CD4-positive, alpha-beta T cell treated with Interleukin-1 beta for 1 hour (primary cell): ENCODE measurements at regions not wholly inside any gene's neighbourhood (a gene's known extent, or its start where the extent isn't known, plus 50 kb on each side); places are given as distances from the start of the nearest gene placed in this dataset.

Experiments
- DNase-seq, 2 donors: peaks; one replicate each; pipeline ENCODE4 v3.0.0-alpha.2; 2020 to 2022

DNA sequence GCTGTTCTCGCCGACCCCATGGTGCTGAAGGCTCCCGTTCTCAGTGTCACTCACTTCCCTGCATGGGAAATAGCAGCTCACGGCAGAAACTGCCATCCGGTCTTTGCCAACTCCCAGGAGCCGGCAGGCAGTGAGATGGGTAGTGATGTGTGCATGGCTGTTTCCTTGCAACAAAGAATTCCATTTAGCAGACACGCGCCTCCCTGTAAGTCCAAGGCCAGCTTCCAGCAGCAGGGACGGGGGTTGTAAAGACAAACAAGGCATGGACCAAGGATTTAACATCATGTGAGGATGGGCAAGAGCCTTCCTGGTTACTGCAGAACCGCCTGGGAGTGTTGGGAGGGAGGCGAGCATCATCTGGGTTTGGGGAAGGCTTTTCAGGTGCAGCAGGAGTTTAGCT, 273.1 kb downstream of the GLRX3 start:
- DNase-seq, result no peak

DNA sequence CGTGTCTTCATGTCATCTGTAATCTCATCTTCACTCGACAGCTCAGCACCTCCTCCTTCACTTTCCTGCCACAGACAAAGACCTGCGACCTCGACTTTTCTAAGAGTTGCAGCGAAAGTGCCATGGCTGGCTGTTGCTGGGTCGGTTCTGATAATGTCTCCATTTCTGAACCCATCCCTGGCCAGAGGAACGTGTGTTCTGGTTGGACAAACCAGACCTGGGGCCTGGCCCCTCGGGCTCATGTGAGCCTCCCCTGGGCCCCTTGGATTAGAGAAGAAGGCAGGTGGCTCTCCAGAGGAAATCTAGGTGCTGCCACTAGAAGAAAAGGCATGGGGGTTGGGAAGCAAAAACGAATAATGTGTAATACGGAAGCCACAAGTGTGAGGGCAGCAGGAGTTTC, 273.7 kb downstream of the GLRX3 start:
- no peak for DNase-seq

DNA sequence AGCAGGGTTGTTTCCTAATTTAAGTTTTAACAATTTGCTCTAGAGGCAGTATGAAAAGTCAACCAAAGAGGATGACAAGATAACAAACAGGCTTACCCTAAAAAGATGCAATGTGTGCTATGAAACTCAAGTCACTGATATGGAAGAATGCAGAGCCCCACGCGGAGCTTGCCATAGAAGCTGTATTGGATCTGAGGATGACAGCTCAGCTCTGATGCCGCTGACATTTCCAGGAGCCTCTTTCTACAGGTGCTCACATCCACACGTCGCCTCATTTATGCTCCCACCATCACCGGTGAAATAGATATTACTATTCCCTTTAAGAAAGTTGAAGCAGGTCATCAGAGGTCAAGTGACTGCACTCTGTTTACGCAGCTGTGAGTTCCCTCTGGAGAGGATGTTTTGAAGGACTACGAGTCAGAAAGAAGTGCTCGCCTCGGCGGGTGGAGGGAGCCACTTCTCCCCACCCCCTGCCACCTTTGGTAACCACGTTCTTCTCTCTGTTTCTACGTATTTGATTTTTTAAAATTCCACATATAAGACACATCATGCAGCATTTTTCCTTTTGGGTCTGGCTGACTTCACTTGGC, 275.4 kb downstream of the GLRX3 start:
- DNase-seq, result no peak

DNA sequence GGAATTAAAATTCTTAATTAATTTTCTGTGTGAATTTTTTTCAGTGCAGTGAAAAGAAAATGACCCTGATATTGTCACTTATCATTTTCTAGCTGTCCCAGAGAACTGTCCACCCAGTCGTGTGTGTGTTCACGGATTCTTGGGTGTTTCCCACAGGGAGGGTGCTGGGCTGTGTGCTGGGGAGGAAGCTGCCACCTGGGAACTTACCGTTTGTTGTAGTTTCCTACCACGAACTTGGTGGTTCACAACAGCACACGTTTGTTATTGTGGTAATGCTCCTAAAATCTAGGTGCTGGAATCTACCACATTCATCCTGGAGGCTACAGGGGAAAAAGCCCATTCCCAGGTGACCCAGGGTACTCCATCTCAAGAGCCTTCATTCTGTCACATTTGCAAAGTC, 276.1 kb downstream of the GLRX3 start:
- DNase-seq, result no peak

DNA sequence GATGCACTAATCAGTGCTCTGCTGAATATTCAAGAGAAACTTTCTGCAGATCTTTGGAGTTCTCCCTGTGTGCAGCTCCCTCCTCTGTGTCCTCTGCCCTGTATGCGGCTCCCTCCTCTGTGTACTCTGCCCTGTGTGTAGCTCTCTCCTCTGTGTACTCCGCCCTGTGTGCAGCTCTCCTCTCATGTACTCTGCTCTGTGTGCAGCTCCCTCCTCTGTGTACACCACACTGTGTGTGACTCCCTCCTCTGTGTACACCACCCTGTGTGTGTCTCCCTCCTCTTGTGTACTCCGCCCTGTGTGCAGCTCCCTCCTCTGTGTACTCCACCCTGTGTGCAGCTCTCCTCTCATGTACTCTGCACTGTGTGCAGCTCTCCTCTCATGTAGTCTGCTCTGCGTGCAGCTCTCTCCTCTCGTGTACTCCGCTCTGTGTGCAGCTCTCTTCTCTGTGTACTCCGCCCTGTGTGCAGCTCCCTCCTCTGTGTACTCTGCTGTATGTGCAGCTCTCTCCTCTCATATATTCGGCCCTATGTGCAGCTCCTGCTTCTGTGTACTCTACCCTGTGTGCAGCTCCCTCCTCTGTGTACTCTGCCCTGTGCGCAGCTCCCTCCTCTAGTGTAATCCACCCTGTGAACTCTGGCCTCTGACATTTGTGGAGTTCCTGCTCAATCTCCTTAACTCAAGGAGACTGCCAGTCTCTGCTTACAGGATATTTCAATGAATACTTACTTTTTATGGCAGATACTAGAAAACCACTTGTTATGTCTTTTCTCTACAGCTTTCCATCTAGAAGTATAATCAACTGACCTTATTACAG, 280.4 kb downstream of the GLRX3 start:
- no peak for DNase-seq

DNA sequence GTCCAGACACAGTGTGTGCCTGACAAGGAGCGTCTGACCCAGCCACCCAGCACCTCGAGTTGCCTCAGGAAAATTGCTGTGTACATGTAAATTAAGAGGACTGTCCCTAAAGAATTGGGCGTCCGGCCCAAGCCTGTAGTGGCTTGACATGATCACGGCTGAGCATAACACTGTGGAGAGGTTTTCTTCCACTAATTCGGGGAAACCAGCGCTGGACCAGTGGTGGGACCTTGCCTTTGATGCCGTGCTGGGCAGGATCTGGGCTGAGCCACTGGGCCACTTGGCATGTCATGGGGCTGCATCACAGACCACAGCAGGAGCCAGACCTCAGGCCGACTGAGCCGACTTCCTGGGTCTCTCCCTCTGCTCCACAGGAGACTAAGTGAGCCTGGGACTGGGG, 282.5 kb downstream of the GLRX3 start:
- DNase-seq, result no peak

DNA sequence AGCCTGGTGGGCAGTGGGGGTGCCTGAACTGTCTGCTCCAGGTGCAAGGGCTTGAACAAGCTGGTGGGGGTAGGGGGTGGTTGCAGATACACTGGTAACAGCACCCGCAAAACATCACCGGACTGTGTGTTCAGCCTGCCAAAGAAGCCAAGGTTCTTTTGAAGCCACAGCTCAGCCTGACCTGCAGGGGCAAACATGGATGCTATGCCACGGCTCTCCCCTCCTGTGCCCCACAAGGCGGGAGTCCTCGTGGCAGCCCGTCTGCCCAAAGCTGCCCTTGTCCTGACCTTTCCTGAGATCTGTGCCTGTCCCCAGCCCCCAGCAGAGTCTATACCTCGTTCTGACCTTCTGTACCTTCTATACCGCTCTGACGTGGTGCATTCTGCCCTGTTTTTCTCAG, 285.7 kb downstream of the GLRX3 start:
- no peak for DNase-seq

DNA sequence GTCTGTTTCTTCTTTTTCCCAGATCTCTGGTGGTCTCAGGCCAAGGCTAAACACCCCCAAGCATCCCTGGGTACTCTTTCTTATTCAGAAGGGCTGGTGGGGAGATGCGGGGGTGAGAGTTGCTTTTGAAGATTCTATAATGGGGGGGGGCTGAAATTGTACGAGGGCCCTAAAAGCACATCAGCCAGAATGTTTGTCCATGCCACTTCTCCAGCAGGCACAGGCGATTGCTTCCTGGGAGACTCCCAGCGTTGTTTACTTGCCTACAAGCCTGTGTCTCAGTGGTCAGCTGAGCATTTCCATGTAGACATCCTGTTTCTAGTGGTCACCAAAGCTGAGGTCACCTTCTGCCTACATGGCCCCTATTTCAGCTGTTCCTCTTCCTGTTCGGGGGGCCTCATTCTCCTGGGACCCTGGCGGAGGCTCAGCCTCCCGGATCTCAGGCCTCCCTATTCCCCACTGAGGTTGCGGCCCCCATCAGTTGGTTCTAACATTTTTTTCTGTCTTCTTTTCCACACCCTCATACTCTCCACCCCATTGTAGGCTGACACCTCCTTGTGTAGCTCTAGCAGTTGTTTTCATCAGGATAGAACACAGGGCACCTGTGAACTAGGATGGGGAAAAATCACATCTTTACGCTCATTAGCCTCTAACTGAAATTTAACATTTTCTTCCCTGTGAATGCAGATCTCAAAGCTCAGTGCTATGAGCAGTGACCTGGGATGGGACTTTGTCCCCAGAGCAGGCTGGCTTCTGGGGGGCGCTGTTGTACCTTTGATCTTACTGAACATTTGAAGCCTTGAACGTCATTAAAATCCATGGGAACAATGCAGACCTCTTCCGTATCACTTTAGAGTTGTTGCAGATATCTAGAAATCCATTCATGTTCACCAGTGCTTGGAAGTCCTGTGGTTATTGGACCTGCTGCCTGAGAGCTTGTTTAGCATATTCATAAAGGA, 286.5 kb downstream of the GLRX3 start:
- no peak for DNase-seq

DNA sequence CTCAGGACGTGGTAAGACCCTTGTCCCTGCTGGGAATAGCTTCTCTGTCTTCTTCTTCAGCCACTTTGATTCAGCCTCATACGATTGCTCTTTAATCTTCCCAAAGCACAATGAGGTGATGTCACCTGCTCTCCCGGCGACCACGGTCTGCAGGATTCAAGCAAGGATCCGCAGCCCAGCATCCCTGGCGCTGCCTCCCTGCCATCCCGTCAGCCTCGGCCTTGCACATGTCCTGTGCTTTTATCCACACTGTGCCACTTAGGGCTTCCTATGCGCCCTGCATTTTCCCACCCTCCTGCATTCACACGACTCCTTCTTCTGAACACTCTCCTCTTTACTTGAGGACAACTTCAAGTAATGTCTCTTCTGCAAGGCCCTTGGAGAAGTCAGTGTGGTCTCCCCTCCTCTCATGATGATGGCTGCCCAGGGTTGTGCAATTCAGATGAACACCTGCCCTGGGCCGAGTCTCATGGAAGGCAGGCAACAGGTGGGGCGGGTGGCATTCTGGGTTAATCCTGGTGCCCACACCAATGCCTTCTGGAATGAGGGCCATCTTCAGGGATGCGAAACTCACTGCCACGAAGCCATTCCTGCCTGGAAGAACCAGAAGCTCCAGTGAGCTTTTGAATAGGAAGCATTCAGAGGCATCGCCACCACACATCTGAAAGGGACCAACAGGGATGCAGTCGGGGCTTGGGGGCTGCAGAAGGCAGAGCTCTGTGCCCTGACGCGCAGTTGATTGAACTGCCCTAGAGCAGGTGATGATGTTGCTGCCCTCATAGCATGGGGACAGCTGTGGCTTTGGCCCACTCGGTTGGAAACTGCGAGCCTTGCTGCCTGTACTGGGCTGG, 287.5 kb downstream of the GLRX3 start:
- DNase-seq, result no peak

DNA sequence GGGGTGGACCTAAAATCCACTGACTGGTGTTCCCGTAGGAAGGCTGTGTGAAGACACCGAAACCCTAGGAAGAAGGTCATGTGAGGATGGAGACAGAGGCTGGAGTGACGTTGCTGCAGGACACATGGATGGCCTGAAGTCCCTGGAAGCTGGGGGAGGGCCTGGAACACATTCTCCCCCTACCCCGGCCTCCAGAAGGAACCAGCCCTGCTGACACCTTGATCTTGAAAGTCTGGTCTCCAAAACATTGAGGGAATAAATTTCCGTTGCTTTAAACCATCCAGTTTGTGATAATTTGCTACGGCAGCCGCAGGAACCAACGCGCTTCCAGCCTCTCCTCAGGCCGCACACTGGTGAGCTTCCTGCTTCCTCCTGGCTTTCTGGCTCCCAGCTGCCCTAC, 288.2 kb downstream of the GLRX3 start:
- no peak for DNase-seq

DNA sequence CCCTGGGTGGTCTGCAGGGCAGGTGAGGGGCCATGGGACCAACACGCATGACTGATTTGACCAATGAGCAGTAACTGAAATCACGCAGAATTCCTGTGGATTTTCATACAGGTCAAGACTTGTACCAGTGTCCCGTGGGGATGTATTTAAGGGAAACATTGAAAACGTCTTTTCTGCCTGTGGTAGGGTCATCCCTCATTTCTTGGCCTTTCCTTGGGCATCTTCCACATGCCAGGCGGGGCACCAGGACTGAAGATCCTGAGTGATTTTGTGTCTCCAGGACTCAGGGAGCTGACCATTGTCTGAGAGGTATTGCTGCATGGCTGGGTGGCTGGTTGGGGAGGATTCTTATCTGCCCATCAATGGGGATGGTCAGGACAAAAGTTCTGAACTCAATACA, 289.0 kb downstream of the GLRX3 start:
- no peak for DNase-seq

DNA sequence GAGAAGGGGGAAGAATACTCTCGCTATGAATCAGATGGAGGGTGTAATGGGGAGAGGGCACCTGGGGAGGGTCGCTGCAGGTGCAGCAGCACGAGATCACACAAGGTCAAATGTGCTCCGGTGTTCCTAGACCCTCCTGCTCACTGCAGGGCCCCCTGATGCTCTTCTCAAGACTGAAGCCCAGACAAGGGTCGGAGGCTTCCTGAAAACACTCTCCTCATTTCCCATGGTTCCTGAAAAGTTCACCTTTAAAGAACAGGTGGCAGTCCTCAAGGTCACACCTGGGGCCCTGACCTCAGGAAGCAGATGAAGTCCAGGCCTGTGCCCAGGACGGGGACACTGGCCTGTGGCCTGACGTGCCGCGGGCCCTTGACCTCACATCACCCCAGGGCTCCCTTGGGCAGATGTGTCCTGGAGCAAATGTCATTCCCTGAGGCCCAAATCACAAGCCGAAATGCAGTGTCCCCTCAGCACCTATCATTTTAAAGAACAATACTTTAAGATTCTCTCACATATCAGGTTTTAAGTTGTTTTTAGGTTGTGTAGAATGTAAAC, 289.8 kb downstream of the GLRX3 start:
- no peak for DNase-seq

DNA sequence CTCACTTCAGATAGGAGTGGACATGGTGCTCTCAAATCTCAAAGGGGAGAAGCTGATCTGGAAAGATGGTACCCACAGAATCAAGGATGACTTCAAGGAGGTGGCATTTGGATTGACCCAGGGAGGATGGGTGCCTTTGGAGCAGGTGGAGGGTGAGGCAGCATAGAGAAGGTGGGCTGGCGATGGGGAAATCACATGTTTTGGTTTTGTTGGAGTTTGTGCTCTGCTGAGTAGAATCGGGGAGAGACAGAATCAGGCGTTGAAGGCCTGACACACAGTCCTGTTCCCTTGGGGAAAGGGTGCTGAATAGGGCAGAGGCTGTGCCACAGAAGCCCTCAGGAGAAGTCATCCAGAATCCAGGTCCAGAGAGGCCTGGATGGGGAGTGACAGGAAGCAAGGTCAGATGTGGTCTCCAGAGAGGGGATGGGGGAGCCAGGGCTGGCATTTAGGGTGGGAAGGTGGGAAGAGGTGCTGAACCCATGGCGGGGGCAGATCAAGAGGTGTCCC, 291.1 kb downstream of the GLRX3 start:
- DNase-seq, result no peak

DNA sequence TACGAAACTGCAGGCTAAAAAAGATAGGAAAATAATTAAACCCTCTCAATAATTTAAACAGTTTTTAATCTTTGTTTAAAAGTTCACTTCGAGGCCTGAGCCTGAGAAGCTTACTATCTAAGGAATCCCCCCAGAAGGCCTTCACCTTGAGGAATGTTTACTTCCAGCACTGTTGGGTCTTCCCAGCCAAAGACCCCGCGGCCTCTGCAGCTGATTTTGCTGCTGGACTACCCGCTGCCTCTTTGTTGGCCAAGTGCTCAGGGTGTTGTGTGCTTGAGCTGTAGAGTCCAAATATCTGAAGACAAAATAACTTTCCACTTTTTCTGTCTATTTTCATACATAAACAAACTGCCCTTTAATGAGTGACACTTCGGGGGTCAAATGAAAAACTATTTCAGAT, 292.7 kb downstream of the GLRX3 start:
- no peak for DNase-seq

DNA sequence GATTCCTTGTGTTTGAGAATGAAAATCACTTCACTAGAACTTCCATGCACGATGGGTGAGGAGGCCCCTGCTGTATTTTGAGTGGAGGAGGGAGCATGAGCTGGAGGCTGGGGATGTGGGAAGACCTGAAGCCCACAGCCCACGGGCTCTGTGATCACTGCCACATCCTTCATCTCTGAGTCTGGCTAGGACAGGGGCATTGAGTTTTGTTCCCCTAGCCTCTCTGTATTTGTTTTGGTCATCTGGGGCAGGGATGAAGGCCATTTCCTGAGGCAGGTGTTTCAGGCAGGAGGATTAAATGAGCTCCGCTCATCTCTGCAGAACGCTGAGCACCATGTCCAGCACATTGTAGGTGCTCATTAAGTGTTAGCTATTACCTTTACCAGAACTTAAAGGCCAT, 293.6 kb downstream of the GLRX3 start:
- no peak for DNase-seq

DNA sequence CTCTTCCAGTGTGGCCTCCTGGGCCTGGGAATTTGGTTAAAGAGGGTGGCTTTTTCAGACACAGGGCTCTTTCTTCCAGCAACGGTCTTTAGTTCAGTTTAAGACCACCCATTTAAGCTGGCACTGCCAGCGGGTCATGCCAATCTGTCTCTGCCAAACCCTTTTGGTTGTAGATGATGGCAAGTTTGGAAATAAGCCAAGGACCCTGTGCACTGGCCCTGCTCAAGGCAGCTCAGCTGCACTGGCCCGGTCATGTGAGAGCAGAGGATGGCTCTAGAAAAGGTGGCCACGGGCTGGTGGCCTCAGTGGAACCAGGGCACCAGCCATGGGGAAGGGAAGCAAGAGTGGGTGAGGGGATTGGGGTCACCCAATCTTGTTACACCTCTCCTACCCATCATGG, 294.1 kb downstream of the GLRX3 start:
- DNase-seq, result no peak

DNA sequence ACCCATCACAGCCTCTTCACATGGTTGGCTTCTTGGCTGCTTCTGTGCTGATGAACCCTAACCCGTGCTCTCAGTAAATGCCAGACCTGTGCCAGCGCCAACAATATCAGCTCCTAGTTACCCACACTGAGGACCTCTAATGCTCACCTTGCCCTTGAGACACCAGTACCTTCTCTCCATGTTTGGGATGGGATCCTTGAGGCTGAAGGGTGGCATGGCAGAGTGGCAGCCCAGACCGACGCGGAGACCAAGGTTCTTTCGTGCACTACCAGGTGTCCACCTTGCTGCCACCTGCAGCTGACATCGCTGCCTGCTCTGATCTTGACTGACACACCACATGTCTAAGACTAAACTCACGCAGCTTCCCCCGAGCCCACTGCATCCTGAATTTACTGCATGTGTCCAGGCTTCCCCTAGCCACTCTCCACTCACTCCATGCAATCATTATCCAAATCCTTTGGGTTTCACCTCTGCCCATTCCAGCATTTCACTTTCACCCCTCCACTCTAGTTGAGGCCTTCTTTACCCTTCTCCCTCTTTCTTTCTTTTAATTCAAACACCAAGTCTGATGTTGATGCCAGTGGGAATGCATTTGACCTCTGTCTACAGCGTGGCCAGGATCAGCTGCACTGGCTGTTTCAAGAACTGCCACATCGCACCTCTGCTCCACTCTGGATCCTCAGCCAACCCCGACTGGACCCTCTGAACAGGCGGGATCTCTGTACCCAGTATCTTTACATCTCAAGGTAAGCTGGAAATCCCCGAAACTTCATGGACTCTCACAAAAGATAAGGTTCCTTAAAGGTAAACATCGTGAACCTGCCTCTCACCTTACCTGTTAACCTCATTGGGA, 294.9 kb downstream of the GLRX3 start:
- no peak for DNase-seq

DNA sequence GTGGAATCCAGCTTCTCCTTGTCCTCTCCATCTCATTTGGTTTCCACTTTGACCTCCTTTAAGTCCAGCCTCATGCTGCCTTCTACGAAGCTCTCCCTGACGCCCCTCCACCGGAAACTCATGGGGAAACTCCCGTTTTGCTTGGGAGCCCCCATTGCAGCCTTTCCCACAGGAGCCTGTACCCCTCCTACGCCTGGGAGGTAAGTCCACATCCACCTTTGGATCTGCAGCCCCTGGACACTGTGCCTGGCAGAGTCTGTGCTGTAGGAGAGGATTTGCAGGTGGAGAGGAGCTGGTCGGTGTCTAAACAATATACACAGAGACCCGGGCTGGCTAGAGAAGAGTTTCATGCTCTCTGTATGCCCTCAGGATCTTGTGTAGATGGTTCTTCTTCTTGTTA, 296.1 kb downstream of the GLRX3 start:
- DNase-seq, result no peak

DNA sequence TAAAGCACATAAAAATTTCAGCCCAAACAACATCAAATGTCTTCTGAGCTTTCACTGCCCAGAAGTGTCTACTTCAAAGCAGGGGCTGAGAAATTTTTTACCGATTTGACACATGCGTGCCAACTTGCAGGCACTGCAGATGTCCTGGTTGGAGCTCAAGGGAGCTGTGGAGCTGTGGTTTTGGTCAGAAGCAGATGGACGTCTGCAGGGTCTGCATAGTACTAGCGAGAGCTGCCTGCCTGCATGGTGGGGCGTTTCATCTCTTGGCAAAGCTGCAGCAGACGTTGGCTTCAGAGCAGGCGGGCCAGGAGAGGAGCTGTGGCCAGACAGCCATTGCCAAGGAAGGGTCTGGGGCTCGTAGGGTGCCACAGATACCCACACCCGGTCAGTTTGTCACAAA, 296.7 kb downstream of the GLRX3 start:
- no peak for DNase-seq

DNA sequence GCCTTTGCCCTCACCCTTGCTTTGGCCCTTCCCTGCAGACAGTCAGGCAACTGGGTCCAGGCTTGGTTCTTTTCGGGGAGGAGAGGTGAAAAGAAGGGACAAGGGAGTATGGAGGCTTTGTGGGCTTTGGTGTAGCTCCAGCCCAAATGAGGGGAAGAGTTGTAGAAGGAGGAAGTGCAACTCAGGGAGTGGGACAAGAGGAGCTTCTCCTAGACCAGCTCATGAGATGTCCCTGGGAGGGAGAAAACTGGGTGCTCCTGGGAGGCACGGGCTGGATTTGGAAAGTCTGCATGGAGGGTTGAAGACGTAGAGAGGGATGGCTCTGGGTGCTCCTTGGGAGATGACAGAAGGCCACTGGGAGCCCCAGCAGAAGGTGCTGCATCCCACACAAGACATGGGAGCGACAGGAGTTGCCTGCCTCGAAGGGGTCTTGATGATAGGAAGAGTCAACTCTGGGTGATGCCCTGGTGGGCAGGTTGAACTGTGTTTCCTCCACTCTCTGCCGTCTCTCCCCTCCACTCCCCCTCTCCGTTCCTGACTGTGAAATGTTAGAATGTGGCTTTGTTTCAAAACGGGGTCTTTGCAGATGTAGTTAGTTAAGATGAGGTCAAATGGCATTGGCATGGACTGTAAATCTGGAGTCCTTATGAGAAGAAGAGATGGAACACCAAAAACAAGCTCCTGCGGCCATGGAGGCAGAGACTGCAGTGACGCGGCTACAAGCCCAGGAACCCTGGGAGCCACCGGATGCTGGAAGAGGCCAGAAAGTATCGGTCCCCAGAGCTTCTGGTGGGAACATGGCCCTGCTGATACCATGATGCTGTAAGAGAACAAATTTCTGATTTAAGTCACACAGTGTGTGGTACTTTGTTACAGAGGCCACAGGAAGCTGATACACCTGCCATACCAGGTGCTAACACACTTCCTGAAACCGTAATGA, 298.5 kb downstream of the GLRX3 start:
- DNase-seq, result no peak
